ENCODE measurements at regions not wholly inside any gene's neighbourhood (a gene's known extent, or its start where the extent isn't known, plus 50 kb on each side); places are given as distances from the start of the nearest gene placed in this dataset.

DNA sequence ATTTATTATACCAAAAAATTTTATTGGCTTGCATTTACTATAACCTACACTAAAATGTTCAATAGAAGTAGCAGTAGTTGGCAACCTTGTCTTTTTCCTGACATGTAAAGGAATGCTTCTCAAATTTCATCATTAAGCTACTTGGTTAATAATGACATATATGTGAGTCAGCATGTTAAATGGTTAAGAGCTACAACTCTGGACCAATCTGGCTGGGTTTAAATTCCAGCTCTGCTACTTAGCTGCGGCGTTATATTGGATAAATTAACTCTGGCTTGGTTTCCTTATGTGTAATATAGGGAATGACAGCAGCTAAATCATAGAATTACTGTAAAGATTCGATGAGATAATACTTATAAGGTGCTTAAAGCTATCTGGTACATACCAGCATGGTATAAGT, 53.7 kb upstream of the OTOGL start:
- no peak for TF ChIP-seq CTCF (IDR thresholded peaks at IDR 0.05; ENCODE audit: control extremely low read depth, extremely low read depth, low read depth, missing control alignments)
- DNase-seq (ENCODE audit: extremely low spot score): no peak
- ChIA-PET CTCF (interaction anchor here (1.0 to 1.4 kb wide), 2 partner anchors 11 to 21 kb away, joined by 3 to 4 read pairs; no protein-coding TSS in a partner anchor), POLR2A (no interaction called here)

DNA sequence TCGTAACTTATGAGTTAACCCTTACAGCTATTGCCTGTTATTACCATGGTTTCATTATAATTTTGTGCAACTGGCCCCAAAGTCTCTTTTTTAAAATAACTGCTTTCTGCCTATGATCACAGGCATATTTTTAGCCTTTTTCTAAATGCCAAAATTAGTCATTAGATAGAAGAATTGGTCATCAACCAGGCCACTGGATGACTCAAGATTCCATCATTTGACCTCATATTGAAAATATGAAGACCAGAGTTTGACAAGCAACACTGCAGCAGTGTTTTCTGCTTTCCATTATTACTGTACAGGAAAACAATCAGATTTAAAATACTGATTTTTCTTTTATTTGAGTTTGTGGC, 54.7 kb upstream of the OTOGL start:
- no peak for TF ChIP-seq CTCF (IDR thresholded peaks at IDR 0.05; ENCODE audit: control extremely low read depth, extremely low read depth, low read depth, missing control alignments)
- CTCF ChIA-PET: interaction anchor here (1.0 kb wide), 1 partner anchor 21 kb away, joined by 3 read pairs; no protein-coding TSS in a partner anchor
- DNase-seq (ENCODE audit: extremely low spot score): no peak
- POLR2A ChIA-PET: no interaction called here

DNA sequence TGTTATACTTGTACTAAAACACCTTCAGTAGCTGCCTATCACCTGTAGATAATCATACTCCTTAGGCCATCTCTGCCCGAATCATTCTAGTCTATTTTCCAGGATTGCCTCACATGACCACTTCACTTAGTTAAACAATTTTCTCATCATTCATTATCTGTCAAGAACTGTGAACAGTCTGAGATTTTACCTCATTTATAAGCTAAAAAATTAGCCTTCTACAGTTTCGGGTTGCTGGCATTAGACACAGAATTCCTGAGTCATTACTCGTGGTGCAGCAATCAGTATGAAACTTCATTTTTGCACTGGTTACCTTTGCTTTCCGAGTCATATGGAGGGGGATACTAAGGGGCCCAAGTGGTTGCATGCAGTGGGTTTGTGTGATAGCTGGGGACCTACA, 57.6 kb upstream of the OTOGL start:
- CTCF ChIA-PET: interaction anchor here (0.8 to 1.4 kb wide), 2 partner anchors 10 to 14 kb away, joined by 3 read pairs; no protein-coding TSS in a partner anchor
- POLR2A ChIA-PET: no interaction called here
- TF ChIP-seq CTCF (IDR thresholded peaks at IDR 0.05; ENCODE audit: control extremely low read depth, extremely low read depth, low read depth, missing control alignments): no peak
- DNase-seq (ENCODE audit: extremely low spot score): no peak

- CTCF ChIA-PET: interaction anchor here (0.8 to 1.4 kb wide), 2 partner anchors 9 to 13 kb away, joined by 3 read pairs; no protein-coding TSS in a partner anchor
Measured at GRCh38 chr12:80041071-80041470, 58.3 kb upstream of the OTOGL start.

DNA sequence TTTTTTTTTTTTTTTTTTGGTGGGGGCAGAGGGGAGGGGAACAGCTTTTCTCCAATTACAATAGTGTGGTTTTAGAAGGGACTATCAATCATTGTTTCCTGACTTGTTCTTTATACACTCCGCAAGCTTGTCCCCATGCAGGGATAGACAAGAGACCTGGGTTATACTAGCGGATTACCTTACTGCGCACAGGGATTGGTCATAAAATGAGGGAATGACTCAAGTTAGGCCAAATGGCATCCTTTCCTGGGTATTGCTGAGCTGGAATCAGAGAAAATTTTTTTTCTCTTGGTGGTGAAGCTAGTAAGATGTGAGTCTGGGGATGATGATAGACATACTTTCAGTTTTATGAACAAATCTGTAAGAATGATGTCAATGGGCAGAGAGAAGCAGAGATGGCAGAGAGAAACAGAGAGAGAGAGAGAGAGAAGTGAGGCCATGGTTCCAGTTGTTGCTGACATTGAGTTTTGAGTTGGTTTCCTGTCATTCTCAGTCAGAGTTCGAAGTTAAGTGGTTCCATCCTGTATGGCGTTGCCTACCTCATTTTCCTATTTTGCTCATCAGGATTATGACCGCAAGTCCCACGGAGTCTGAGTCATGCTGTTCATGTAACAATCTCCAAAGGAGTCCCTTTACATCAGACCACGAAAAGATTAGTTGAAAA, 59.1 kb upstream of the OTOGL start:
- no peak for TF ChIP-seq CTCF (IDR thresholded peaks at IDR 0.05; ENCODE audit: control extremely low read depth, extremely low read depth, low read depth, missing control alignments)
- CTCF ChIA-PET: no interaction called here
- POLR2A ChIA-PET: interaction anchor here (0.7 kb wide), 1 partner anchor 255 kb away, joined by 5 read pairs; no protein-coding TSS in a partner anchor
- no peak for DNase-seq (ENCODE audit: extremely low spot score)

More at GRCh38 chr12:80041071-80041470, 58.3 kb upstream of the OTOGL start:
- POLR2A ChIA-PET: no interaction called here
- no peak for TF ChIP-seq CTCF (IDR thresholded peaks at IDR 0.05; ENCODE audit: control extremely low read depth, extremely low read depth, low read depth, missing control alignments)
- no peak for DNase-seq (ENCODE audit: extremely low spot score)

- no peak for TF ChIP-seq CTCF (IDR thresholded peaks at IDR 0.05; ENCODE audit: control extremely low read depth, extremely low read depth, low read depth, missing control alignments)
- DNase-seq (ENCODE audit: extremely low spot score): no peak
- ChIA-PET POLR2A (no interaction called here), CTCF (no interaction called here)
Measured at GRCh38 chr12:80038062-80038560, 61.2 kb upstream of the OTOGL start.

Data from GM10248 (cell line).